ENCODE measurements at regions not wholly inside any gene's neighbourhood (a gene's known extent, or its start where the extent isn't known, plus 50 kb on each side); places are given as distances from the start of the nearest gene placed in this dataset.

DNA sequence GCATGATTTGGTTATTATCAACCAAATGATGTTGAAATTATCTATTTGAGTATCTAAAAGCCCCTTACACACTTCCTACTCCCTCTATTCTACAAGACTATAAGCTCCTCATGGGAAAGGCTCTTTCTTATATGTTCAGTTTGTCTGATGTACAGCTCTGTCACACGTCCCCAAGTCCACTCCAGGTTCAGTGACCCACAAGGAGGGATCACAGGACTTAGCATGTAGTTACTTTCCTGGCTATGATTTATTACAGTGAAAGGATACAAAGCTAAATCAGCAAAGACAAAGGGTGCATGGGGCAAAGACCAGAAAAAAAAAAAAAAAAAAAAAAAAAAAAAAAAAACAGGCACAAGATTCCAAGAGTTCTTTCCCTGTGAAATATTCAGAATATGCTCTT lies 125.6 kb upstream of the TMEM106B start:
- DNase-seq, result no peak

DNA sequence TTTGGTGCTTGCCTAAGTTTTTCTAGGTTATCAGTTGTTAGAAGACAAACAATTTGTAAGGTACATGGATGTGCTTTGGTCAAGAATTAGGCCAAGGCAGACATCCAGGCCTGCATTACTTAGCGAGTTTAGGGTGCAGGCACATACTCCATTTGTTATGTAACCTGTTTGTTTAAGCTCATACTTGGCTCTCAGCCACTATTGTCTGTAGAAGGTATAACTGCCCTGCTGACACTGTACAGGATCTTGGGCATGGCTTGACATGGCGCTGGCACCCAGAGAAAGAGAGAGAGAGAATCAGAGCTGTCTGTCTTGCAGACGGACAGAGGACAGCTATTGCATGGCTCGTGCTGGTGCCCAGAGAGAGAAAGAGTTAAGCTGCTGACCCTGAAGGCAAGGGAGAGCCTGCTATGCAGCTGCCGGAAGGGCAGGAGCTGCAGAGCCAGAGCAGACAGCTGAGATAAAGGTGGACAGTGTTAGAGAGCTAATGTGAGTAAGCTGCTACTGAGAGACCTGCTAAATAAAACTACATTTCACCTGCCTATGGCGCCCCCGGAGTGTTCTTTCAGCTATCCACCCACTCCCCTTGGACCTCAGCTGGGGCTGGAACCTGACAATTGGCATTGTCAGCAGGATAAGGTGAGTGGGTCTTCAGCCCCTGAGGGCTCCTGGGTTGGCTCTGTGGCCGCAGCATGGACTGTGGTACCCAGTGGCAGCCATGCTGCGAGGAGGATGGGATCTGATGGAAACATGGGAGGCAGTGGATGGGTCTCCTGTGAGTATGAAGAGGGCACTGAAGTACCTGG lies 120.9 kb upstream of the TMEM106B start:
- DNase-seq, result no peak

DNA sequence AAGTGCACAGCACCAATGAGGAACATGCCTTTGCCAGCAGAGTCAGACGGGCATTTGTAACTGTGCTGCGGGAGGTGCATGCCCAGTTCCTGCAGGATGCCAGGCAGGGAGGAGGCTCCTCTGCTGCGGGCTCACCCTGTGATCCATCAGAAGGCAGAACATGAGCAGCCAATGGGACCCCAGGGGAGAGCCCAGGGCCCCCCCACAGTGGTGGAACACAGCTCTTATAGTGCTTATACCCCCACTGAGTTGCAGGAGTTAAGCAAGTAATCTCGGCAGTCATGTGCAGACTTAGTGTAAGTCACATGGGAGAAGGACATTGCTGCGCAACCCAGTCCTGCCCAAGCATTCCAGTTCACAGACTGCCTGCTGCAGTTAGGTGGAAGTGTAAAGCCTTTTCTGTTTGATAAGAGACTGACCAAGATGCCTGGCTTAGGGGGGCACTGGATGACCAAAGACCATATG lies 120.3 kb upstream of the TMEM106B start:
- no peak for DNase-seq

DNA sequence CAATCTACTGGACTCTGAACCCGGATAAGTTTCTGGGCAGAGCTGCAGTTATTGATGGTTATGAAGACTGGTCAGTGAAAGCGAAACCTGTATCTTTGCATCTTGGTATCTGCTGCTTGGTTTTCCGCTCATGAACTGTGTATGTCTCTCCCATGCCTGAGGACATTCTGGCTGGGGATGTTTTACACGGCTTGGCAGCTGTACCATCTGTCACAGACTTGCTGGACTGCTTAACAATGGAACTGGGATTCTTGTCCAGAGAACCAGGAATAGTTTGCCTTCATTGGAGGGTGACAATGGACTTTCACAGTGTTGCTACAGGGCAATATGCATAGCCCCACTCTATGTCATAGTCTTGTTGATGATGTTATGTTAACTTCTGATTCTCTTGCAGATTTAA lies 119.9 kb upstream of the TMEM106B start:
- no peak for DNase-seq

DNA sequence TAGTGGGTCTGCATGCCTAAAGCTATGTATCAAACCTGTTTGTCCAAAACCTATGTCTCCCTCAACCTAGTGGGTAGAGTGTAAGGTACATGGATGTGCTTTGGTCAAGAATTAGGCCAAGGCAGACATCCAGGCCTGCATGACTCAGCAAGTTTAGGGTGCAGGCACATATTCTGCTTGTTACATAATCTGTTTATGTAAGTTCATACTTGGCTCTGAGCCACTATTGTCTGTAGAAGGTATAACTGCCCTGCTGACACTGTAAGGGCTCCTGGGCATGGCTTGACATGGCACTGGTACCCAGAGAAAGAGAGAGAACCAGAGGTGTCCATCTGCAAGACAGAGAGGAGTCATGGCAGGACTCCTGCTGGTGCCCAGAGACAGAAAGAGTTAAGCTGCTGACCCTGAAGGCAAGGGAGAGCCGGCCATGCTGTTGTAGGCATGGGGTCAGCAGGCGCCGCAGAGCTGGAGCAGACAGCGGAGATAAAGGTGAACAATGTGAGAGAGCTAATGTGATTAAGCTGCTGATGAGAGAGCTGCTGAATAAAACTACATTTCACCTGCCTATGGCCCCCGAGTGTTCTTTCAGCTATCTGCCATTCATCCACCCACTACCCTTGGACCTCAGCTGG lies 118.5 kb upstream of the TMEM106B start:
- DNase-seq, result no peak

DNA sequence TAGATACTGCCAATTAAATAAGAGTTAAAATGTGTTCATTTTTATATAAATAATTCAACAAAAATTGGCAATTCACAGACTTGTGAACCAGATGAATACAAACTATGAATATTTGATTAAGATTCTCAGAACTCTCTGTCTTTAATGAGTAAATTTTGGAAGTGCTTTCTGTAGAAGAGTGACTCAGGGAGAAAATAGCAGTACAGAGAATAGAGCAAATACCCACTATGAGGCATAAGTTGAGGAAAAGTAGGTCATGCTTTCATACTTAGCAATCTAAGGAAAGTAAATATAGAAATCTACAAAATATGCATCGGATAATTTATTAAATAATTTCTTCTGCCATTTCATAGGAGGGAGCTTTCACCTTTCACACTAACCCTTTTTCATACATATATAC lies 117.7 kb upstream of the TMEM106B start:
- DNase-seq, result no peak

DNA sequence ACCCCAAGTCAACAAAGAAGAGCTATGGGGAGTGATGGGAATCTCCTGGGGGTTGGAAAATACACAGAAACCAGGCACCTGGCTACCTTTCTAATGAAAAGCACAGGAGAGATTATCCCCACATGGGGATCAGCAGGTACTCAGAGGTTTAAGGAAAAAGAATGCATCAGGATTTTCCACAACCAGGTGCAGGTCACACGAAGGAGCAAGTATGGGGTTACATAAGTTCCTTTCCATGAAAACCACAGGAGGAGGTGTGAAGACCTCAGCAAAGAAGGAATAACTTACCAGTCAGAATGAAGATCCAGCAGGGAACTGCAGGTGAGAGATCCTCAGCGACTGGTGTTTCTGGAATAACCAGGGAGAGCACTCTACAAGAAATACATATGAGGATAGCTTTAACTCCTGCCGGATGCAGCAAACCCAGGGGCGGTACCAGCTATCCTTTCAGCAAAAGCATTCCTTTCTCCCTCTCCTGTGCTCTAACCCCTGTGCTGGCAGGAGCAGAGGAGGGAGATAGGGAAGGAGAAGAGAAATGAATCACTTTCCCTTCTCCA lies 116.7 kb upstream of the TMEM106B start:
- DNase-seq, result no peak

DNA sequence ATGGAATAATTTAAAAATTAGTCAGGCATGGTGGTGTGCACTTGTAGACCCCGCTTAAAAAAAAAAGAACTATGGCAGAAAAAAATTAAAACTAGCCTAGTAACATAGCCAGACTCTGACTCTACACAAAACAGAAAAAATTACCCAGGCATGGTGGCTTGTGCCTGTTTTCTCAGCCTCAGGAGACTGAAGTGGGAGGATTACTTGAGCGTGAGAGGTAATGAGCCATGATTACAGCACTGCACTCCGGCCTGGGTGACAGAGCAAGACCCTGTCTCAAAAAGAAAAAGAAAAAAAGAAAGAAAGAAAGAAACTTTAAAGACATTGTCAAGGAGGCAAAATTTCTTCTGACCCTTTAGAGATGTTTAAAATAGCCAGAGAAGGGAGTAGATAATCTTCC lies 109.0 kb upstream of the TMEM106B start:
- peak; percentile 11 for DNase-seq

DNA sequence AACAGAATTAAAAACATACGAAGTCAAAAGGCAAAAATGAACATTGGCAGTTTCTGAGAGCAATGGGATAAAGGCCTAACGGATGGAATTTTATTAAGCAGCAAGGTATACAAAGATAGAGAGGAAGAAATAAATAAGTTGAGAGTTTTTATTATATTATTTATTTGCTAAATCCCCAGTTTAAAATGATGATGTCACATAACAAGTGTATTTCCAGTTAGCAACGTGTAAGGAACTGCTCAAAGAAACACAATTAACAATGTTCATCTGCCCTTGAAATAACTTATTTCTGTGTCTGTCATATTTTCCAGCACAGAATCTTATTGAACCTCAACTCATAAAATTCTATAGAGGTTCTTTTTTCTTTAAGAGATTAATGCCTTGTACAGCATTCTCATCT lies 108.6 kb upstream of the TMEM106B start:
- DNase-seq, result no peak

DNA sequence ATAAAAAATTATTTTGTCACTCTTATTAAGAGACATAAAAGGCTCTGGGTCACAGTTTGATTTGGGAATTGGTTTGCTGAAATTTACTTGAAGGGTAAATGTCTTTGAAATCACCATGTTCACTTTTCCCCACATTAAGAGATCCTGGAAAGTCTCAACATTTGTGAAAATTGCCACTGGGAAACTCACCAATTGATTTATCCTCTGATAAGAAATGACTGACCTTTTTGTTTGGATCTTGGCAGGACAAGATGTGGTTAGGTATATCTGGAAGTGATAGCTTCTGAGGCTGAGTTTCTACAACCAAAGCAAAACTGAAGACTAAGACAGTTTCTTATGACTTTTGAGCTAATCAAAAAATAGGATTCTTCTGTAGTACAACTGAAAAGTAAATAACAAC lies 107.1 kb upstream of the TMEM106B start:
- no peak for DNase-seq

DNA sequence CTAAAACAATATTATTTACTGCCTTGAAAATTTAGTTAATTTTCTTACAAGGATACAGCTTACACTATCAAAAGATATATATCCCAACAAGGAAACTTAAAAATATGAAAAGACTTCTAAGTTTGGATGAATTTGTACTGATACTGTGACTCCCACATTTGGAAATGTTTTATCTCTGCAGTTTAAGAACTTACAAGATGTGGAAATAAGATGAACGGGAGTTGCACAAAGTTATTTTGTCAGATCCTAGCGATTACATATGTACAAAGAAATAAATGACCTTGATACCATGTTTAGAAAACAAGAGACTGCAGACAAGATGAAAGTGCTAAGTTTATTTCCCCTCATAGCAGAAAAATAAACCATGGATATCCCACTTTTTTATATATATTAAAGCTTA lies 103.7 kb upstream of the TMEM106B start:
- DNase-seq, result no peak

DNA sequence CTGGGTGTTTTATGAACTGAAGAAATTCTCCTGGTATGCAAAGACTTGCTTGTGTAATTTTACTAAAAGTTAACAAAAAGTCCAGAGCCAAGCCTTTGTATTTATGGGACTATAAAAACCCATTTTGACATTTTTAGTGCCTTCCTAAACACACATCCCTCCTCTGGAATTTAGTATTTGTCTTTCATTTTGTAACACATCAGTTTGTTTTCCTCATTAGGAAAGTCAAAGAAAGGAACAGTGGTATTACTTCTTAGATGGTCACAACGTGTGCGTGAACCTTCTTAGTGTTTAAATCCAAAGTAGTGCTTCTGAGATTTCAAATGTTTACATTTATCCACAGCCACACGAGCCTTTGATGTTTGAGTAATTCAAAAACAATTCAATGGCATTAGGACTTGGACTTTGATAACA lies 103.2 kb upstream of the TMEM106B start:
- no peak for DNase-seq

DNA sequence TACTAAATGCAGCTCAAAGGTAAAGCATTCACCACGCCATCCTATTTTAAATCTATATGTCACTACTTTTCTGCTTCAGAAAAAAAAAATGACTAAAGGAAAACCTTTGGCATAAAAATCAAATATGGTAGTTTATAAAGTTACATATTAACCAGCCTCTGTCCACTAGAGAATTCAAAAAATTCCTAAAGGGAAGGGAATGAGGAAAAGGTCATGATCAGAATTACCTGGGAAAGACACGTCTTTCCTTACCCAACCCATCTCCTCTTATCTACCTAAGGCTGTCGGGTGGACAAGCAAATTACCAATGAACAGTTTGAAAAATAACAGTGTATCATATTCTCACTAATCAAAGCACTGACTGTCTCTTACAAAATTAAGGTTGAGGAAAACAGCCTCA lies 100.7 kb upstream of the TMEM106B start:
- DNase-seq, result no peak

DNA sequence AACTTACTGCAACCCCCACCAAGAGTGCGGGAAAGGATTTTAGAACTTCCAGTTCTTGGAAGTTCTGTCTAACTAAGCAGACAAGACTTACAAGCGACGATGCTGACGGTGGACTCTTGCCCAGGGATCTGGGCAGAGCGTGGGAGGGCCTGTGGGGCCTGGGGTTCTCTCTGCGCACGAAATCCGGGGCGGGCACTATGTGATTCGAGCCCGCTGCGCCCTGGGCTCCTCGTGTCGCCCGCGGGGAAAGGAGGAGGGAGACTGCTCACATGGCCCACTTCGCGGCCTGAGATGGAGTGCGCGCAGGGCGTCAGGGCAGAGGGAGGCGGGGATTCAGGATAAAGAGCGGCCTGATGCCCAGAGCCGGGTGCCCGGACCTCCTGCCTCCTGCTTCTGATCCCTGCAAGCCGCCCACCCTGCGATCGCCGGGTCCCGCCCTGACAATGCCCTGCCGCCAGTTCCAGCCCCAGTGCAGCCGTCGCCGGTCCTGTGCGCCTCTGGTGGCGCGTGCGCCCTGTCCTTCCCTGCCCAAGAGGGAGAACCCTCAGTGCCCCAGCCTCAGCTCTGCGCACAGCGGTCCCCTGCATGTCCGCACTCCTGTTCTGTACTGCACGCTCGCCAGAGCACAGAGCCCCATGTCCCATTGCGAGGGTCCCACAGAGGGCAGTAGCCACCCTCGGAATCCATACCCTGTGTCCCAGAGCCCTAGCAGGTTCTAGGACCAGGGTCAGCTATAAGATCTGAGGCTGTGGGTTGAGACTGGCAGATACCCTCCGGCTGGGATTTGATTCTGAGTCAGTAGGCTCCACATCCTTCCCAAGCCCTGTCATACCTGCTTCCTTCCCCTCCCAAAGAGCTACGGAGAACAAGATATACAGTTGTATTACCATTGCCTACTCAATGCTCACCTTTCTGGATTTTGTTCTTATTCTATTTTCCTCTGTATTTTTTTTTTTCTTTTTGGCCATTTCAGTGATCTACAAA lies 99.4 kb upstream of the TMEM106B start:
- no peak for DNase-seq

DNA sequence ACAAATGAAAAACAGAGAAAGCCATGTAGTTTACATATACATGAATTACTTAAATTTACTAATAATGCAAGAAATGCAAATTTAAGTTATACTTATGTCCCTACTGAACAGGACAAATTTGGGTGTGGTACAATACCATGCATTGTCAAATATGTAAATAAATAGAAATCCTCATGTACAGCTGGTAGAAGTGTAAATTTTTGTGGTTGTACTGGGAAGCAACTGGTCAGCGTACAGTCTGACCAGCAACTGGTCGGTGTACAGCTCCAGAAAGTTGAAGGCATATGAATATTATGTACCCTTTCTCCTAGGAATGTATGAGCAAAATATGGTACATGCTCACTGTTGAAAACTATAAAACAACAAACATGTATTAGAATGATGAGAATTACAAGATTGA lies 93.9 kb upstream of the TMEM106B start:
- no peak for DNase-seq

DNA sequence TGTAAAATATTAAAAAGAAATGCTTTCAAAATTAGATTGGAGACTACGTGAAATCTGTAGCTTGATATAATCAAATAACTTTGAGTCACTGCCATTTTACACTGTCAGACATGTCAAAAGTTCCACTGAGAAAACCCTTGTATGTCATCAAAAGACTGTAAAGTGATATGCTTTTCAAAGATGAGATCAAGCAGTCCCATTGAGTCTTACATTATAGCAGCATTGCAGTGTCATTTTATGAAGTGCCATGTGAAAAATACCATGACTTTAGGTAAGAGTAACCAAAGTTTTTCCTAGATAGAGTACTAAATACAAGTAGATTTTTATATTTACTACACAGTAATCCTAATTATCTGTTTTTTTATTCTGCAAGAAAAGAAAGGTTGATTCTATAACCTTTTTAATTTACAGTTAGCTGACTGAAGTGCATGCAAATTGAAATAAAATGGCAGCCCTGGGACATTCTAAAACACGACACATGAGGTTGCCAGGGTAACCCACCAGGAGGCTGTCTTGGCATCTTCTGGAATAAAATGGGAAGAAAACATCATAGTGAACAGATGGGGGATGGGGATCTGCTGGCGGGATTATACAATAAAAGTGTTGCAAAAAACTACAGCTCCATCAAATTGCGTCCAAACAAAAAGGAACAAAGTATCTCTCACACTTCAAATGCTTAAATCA lies 91.3 kb upstream of the TMEM106B start:
- peak; percentile 58 for DNase-seq

DNA sequence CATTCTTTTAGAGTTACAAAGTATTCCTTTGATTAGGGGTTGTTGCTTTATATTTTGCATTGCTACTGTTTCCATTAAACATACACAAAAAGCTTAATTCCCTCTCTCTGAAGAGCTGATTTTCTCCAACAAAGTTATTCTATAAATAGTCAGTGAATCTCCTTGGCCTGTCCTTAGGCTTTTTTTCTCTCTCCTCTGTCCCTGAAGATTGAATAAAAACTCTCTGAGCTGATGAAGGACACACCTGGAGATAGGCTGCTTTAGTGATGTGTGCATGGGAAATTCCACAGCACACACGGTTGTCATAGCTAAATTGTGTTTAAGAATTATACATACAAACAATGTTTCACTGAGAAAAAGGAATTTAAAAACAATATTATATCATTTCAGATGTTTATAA lies 90.5 kb upstream of the TMEM106B start:
- DNase-seq, result no peak

DNA sequence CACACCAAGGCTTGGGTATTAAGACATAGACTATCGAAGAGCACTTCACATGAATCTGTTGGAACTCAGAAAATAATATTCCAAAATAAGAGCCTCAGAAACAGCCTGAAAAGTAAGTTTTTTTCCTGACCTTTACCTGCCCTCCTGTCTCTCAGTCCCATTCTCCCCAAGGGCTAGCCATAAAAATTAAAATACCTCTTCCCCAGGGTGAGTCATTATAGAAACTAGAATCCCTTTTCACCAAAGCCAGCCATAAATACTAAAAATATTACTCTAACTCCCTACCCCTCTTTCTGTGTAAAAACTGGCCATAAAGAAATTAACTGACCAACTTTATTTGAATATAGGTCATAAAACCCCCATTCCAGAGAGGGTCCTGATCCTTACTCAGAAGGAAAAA lies 87.9 kb upstream of the TMEM106B start:
- DNase-seq, result no peak

DNA sequence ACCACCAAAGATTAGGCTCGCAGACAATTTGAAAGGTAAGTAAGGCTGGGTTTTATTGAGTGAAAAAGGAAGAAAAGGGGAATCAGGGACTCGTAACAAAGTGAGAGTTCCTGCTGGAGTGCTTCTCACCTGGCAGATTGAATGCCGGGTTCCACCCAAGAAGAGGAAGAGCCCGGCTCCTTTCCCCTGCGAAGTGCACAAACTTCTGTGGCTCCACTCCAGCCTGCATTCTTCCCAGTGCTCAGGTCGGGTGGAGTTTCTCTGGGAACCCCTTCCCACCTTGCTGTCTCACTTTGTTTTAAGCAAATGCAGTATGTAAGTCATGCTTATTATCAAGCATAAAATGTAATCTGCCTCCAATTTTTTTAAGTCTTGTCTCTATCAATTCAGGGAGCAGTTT lies 87.1 kb upstream of the TMEM106B start:
- DNase-seq, result no peak

DNA sequence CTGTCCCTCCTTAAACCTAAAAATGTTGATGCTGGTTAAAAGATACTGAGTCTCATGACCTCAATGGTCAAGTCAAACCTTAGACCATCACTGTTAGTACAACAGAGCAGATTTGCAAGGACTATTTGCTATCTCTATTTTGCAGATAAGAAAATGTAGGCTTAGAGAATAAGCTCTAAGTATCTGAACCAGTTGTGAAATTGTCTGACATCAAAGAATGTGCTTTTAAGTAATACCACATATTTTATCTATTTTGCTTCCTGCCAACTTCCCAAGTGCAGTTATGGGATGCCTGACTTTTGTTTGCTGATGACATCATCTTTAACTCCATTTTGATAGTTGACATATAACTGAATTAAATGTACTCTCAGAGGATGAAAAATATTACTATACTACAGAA lies 83.6 kb upstream of the TMEM106B start:
- no peak for DNase-seq

DNA sequence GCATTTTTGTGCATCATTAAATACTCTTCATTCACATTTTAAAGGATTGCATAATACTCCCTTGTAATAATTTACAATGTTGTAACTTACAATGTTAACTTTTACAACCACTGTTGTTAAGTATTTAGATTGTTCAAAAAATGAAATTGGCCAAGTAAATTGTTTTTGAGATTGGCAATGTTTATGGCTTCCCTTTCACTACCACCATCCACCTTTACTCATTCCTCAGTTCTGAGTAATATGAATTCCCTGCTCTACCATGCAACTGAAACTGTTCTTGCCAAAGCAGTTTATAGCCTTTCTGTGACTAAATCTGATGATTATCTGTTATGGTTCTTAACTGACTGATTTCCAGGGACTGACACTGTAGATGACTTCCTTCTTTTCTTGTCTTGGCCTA lies 80.5 kb upstream of the TMEM106B start:
- no peak for DNase-seq

DNA sequence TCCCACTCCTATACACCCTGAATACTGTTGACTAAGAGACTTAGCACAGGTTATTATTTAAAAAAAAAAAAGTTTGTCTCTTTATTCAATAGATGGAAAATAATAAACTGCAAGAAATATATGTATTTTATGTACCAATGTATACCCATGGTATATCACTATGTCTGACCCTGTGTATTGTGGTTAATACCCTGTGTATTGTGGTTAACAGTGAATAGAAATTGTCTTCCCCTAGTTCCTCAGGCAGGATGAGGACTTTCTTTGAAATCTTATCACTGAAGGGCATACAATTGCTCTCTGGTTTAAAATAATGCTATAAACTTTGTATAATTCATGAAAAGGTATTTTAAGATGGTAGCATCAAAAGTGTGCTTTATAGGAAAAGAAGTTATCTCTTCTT lies 80.0 kb upstream of the TMEM106B start:
- DNase-seq, result no peak

DNA sequence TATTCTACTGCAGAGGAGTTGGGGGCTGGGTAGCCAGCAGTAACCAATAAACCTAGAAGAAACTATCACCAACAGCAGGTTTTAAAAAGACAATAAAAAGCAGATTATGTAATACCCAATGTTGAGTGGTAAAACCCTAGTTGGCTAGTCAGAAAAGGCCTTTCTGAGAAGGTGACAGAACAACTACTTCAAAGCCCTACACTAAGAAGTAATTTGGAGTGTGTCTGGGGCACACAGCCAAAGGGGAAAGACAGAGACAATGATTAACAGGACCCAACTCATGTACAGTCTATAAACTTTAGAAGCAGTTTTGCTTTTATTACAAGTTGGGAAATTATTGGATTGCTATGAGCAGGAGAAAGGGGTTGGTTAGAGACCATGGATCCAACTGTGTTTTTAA lies 77.2 kb upstream of the TMEM106B start:
- DNase-seq, result no peak

Measured in NCI-H446 treated with DMSO at 0.1 percent for 48 hours (cell line).